GM21723 (cell line): ENCODE measurements at regions not wholly inside any gene's neighbourhood (a gene's known extent, or its start where the extent isn't known, plus 50 kb on each side); places are given as distances from the start of the nearest gene placed in this dataset.

Experiments
- ATAC-seq: cut with Tn5 transposase; IDR thresholded peaks from one replicate; pipeline ENCODE4 v1.9.1; 2021; ENCODE audit warnings: mild to moderate bottlenecking, moderate library complexity; ENCODE audit not compliant: unreplicated experiment

- ATAC-seq = no peak
Measured at GRCh38 chr2:383888-384287, 96.0 kb upstream of the ALKAL2 start.

DNA sequence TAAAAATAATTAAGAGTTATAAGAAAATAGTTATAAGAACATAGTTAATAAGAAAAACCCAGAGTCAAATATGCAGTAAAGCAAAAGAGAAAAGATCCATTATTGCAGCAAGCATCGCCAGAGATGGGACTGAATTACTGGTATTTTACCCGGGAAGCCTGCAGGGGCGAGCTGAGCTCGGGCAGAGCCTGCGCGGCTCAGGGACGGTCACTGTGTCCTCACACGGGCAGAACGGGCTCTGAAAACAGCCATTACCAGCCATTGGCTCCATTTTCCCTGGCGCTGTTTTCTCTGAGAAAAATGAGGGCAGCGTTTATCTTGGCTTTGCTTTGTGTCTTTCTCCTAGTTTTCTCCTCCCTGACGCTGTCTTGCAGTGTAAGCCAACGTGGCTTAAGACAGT, 95.3 kb upstream of the ALKAL2 start:
- ATAC-seq = no peak

- ATAC-seq = no peak
Measured at GRCh38 chr2:382728-383022, 94.8 kb upstream of the ALKAL2 start.

DNA sequence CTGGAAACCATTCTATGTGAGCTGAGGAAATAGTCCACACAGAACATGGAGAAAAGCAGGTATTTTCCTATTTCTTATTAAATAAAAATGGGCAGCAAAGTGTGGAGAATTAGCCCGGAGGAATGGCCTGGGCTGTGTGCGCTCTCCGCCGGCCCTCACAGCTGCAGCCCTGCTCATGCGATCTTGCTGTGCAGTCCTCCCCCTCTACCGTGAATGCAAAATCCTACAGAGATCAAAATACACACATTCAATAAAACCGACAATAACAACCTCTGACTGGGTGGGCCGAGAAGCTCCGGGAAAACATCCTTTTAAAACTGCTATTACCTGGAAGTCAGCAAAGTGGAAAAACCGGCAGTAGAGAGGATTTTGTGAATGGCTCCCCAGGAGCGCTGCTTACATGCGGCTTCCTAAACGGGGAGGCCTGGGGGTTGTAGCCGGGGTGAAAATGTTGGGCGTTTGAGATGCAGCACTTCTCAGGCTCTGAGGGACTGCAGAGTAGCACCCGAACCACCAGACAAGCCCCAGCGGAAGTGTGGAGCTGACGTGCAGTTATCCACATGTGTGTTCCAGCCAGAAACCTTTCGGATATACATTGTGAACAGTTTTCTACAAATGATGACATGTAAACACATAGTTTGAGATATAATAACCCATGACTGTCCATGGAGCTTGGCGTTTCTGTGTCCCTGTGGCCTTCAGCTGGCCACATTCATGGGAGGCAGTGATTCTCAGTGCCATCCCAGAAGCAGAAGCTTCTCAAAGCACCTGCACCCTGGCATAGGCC, 94.2 kb upstream of the ALKAL2 start:
- no peak for ATAC-seq

DNA sequence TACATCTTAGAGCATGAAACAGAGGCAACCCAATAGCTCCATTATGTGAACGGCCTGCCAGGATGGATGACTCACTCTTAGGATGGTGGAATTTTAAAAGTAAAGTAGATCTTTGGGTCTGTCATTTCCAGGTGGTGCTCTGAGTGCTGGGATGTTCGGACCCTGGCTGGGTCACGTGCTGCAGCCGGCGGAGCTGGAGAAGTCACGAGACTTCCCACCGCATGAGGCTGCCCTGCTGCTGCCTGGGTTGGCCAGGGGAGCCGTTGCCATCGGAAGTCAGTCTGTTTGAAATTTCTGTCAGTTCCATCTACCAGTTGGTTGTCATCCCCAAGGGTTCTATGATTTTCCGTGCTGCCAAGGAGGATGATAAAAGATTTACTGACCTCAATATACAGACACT, 93.3 kb upstream of the ALKAL2 start:
- ATAC-seq = no peak

- ATAC-seq = no peak
Measured at GRCh38 chr2:380772-381171, 92.9 kb upstream of the ALKAL2 start.

DNA sequence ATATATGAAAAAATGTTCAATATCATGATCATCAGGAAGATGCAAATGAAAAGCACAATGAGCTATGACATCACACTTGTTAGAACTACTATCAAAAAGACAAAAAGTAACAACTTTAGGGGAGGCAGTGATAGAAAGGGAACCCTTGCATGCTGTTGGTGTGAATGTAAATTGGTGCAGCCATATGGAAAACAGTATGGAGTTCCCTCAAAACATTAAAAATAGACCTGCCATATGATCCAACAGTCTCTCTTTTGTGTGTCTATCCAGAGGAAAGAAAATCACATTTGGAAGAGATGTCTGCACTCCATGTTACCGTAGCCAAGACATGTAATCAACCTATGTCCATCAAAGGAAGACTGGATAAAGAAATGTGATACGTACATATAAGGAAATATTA, 92.3 kb upstream of the ALKAL2 start:
- no peak for ATAC-seq

DNA sequence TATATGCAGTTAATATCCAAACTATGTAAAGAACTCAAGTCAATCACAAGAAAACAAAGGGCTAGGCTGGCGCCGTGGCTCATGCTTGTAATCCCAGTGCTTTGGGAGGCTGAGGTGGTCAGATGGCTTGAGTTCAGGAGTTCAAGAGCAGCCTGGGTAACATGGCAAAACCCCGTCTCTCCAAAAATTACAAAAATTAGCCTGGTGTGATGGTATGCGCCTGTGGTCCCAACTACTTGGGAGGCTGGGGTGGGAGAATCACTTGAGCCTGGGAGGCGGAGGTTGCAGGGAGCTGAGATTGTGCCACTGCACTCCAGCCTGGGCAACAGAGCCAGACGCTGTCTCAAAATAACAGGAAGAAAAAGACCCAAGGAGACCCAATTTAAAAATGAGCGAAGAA, 91.9 kb upstream of the ALKAL2 start:
- ATAC-seq = no peak

GRCh38 chr2:378364-378763, 90.5 kb upstream of the ALKAL2 start:
- ATAC-seq = no peak

GRCh38 chr2:377414-377813, 89.5 kb upstream of the ALKAL2 start:
- no peak for ATAC-seq

GRCh38 chr2:375956-376307, 88.0 kb upstream of the ALKAL2 start:
- ATAC-seq = no peak

DNA sequence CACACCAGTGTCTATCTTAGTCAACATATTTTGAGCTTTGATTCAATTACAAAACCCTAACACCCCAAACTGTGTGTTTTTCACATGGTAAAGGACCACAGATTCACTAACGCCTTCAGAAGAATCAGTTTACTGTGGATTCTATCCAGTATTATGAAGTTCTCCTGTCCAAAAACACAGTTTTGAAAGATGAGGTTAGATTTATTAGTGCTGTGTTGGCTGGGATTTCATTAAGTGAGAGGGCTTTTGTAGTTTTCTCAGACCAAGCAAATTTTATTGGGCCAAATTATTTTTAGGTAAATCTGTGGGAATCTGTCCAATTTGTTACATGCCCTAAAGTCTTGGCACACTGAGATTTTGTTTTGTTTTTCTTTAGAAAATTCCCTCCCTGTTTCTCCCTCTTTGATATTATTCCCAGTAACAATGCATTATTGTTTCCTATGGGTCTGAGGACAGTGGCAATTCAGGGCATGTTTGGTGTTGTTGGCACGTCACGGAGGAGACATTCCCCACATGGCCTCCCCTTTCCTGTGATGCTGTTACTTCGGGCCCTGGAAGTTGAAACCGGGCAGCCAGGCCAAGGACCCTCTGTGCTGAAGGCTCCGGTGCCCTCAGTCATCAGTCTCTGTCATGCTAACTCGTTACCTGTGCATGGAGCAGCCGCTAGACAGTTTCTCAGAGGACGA, 87.5 kb upstream of the ALKAL2 start:
- no peak for ATAC-seq

DNA sequence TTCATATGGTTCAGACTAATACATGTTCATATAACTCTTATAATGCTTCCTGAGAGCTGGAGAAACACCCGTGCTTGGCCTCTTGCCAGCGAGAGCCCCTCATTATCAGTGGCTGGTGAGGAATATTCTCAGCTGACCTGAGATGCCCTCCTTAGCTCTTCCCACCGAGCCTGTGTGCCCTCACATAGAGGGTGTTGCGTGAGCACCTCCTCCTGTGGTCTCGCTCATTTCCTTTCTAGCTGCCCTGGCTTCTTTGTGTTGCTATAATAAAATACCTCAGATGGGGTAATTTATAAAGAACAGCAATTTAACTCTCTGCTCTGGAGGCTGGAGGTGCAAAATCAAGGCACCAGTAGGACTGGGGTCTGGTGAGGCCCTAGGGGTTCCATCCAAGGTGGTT, 80.5 kb upstream of the ALKAL2 start:
- no peak for ATAC-seq

- ATAC-seq = no peak
Measured at GRCh38 chr2:367246-367645, 79.4 kb upstream of the ALKAL2 start.

DNA sequence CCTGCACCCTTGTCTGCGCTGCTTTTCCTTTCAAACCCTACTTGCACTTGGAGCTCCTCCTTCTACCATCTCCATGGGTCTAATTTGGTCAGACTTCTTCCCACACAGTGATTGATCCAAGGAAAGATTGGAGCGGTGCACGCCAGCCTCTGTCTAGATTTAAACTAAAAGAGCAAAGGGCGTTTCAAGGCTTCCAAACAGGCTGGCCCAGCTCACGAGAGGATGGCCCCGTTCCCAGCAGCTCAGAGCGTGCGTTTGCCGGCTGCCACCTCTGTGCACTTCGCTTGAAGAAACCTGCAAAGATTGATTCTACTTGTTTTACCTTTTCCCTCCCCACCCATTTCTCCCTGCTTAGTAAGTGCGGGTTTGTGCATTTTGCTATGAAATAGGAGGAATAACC, 78.8 kb upstream of the ALKAL2 start:
- no peak for ATAC-seq

DNA sequence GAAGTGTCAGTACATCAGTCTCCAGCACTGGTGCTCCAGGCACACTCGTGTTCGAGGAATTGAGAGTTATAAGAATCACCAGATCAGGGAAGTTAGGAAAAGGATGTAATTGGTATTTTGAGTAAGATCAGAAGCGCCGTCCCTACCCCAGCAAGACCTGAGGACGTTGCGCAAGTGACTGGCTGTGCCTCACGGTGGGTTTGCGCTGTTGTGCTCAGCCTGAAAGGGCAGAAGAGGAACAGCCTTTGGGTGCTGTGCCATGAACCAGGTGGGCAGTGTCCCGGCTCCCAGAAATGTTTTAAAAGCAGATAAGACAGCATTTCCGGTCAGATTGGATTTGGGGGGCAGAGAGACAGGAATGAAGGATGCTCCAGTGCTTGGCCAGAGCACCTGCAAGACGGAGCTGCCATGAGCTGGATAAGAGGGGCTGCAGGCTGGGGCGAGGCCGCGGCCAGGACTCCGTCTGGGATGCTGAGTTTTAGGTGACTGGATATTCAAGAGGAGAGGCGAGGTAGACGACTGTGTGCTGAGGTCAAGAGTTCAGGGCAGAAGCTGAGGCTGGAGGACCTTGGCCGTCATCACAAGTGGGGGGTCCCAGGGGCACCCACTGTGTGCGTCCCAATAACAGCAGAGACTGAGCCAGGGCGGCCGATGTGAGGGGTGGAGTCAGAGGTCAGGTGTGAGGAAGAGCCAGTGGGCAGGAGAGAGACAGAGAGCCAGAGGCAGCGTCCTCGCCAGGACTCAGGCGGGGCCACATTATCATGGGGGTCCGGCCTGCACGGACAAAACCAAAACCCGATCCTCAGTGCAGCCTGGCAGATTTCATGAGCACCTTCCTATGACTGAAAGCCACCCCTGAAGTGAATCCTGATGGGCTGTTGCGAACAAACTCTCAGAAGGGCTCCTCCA, 77.7 kb upstream of the ALKAL2 start:
- no peak for ATAC-seq

DNA sequence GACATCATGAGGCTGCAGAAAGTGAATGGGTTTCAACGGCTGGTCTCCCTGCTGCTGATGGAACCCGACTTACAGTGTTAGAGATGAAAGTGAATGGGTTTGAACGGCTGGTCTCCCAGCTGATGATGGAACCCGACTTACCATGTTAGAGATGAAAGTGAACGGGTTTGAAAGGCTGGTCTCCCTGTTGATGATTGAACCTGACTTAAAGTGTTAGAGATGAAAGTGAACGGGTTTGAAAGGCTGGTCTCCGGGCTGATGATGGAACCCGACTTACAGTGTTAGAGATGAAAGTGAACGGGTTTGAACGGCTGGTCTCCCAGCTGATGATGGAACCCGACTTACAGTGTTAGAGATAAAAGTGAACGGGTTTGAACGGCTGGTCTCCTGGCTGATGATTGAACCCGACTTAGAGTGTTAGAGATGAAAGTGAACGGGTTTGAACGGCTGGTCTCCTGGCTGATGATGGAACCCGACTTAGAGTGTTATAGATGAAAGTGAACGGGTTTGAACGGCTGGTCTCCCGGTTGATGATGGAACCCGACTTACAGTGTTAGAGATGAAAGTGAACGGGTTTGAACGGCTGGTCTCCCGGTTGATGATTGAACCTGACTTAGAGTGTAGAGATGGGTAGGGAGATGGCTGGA, 76.1 kb upstream of the ALKAL2 start:
- ATAC-seq = no peak

DNA sequence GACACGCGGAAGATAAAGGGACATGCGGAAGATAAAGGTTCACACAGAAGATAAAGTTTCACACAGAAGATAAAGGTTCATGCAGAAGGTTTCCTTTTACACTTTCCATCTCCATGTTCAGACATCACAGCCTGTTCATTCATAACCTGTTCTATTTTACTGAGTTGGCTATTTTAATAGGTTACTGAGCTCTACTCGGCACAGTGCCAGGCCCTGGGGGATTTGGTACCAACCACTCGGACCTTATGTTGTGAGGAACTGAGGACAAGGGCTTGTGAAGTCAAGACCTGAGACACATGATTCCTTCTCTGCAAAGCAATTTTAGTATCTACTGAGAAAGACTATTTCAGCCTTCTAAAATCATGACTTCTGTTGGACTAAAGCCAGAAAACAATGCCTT, 75.0 kb upstream of the ALKAL2 start:
- ATAC-seq = no peak

DNA sequence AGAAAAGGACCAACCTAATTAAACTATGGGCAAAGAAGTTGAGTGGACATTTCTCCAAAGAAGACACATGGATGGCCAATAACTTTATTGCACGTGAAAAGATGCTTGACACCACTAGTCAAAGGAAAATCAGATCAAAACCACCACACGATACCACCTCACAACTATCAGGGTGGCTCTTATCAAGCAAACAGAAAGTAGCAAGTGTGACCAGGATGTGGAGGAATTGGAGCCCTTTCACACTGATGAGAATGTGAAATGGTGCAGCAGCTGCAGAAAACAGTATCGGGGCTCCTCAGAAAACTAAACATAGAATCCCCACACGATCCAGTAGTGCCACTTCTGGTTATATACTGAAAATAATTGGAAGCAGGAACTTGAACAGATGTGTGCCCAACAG, 72.2 kb upstream of the ALKAL2 start:
- ATAC-seq = no peak

- ATAC-seq = no peak
Measured at GRCh38 chr2:359047-359446, 71.2 kb upstream of the ALKAL2 start.

- no peak for ATAC-seq
Measured at GRCh38 chr2:357811-358210, 69.9 kb upstream of the ALKAL2 start.
